ENCODE measurements at regions not wholly inside any gene's neighbourhood (a gene's known extent, or its start where the extent isn't known, plus 50 kb on each side); places are given as distances from the start of the nearest gene placed in this dataset.

- Histone ChIP-seq H3K36me3 (no peaks in the 10 kb centered on the region), H3K27me3 (replicated peaks; ENCODE audit: insufficient read depth) (peaks cover 2% of the 10 kb centered on the region), H3K4me1 (replicated peaks) (no peaks in the 10 kb centered on the region), H3K27ac (no peak overlapping the region), H3K9me3 (no peaks in the 10 kb centered on the region), H3K4me3 (no peak overlapping the region)
- no peak for TF ChIP-seq POLR2AphosphoS5 (IDR thresholded peaks at IDR 0.05)
- TF ChIP-seq, protein P1, sequence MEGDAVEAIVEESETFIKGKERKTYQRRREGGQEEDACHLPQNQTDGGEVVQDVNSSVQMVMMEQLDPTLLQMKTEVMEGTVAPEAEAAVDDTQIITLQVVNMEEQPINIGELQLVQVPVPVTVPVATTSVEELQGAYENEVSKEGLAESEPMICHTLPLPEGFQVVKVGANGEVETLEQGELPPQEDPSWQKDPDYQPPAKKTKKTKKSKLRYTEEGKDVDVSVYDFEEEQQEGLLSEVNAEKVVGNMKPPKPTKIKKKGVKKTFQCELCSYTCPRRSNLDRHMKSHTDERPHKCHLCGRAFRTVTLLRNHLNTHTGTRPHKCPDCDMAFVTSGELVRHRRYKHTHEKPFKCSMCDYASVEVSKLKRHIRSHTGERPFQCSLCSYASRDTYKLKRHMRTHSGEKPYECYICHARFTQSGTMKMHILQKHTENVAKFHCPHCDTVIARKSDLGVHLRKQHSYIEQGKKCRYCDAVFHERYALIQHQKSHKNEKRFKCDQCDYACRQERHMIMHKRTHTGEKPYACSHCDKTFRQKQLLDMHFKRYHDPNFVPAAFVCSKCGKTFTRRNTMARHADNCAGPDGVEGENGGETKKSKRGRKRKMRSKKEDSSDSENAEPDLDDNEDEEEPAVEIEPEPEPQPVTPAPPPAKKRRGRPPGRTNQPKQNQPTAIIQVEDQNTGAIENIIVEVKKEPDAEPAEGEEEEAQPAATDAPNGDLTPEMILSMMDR (IDR thresholded peaks at IDR 0.05): no peak
- intact Hi-C loops (cut with DNase I): no loop called here
- 51% methylated on average over 13 of the region's 13 CpGs for WGBS
- no peak for DNase-seq (ENCODE audit: low spot score)
These were observed 122.6 kb upstream of the ATP2B2 start for GRCh38 chr3:10627884-10628572.

DNA sequence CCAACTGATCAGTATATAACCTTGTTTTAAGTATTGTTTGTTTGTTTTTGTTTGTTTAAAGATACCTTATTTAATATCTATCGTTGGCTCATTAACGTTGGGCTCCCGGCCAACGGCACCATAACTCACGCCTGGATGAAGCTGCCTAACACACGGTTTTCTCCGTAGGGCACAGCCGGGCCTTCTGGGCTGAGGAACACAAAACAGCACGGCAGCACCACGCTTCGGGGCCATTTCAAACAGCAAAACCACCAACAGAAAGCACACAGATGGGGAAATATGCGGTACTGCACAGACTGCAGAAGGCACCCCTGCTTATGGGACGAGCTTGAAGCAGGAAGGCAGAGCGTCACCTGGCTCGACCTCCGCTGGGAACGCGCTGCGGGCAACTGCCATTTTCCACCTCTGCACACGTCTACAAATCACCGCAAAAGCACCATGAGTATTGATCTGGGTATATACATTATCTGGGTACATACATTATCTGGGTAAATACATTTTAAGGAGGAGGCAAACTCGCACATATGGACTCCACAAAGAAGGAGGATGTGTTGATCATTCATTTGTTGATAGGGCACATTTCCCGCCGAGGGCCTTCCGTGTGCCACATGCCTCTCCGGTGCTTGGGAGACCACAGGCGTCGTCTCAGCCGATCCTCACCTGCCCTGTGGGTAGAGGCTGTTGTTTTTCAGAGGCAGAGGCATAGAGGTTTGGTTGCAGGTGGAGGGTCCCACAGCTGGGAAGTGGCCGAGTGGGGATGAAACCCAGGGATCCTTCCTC, 123.7 kb upstream of the ATP2B2 start:
- no peak overlapping the region for H3K4me3 ChIP-seq
- no peak for DNase-seq (ENCODE audit: low spot score)
- H3K36me3 ChIP-seq: no peaks in the 10 kb centered on the region
- TF ChIP-seq, protein P1 (IDR thresholded peaks at IDR 0.05): no peak
- no peak for TF ChIP-seq POLR2AphosphoS5 (IDR thresholded peaks at IDR 0.05)
- TF ChIP-seq POLR2A (IDR thresholded peaks at IDR 0.05): no peak
- 86% methylated on average over 30 of the region's 30 CpGs for WGBS
- H3K4me1 ChIP-seq (replicated peaks): no peaks in the 10 kb centered on the region
- no peaks in the 10 kb centered on the region for H3K9me3 ChIP-seq
- H3K27me3 ChIP-seq (replicated peaks; ENCODE audit: insufficient read depth): peaks cover 2% of the 10 kb centered on the region
- H3K27ac ChIP-seq: no peak overlapping the region
- intact Hi-C loops (cut with DNase I): no loop called here

DNA sequence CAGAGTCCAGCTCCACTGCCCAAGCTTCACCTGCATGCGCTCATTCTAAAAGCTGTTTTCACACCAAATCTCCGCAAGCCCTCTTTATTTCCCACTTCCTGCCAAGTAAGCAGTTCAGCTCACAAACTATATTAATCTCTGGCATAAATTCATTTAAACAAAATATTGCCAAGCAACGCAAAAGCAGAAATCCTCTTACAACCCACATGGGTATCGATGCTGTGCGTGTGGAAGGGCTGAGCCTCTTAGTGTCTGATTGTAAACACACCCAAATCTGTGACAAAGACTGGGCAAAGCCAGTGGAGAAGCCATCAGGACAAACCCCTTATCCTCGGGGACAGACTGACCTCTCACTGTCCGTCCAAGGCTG, 124.3 kb upstream of the ATP2B2 start:
- intact Hi-C loops (cut with DNase I): no loop called here

DNA sequence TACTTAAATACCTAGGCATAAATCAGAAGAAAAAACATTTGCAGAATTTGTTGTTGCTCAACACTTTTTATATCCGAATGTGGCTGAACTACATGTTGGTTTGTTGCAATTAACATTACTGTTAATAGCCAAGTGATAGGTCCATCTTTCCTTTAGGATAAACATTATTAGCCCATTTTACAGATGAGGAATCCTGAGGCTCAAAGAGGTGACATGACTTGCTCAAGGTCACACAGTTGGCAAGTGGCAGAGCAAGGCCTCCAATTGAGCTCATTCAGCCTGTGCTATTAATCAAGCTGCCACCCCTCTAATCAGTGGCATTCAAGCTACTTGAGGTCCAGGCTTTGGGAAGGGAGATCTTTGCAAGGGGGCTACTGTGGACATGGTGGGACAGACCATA, 125.8 kb upstream of the ATP2B2 start:
- Histone ChIP-seq H3K9me3 (no peaks in the 10 kb centered on the region), H3K4me1 (replicated peaks) (no peaks in the 10 kb centered on the region), H3K27me3 (replicated peaks; ENCODE audit: insufficient read depth) (peaks cover 2% of the 10 kb centered on the region), H3K4me3 (no peak overlapping the region), H3K36me3 (no peaks in the 10 kb centered on the region), H3K27ac (no peak overlapping the region)
- TF ChIP-seq, protein P1 (IDR thresholded peaks at IDR 0.05): no peak
- no peak for TF ChIP-seq POLR2AphosphoS5 (IDR thresholded peaks at IDR 0.05)
- no peak for TF ChIP-seq POLR2A (IDR thresholded peaks at IDR 0.05)
- no peak for DNase-seq (ENCODE audit: low spot score)
- 87% methylated on average over 1 of the region's 1 CpG for WGBS
- intact Hi-C loops (cut with DNase I): no loop called here

More for the DNA sequence above, 124.3 kb upstream of the ATP2B2 start:
- Histone ChIP-seq H3K4me3 (no peak overlapping the region), H3K27ac (no peak overlapping the region), H3K9me3 (no peaks in the 10 kb centered on the region), H3K4me1 (replicated peaks) (no peaks in the 10 kb centered on the region), H3K27me3 (replicated peaks; ENCODE audit: insufficient read depth) (peaks cover 2% of the 10 kb centered on the region), H3K36me3 (no peaks in the 10 kb centered on the region)
- 76% methylated on average over 7 of the region's 7 CpGs for WGBS
- TF ChIP-seq, protein P1 (IDR thresholded peaks at IDR 0.05): no peak
- TF ChIP-seq POLR2A (IDR thresholded peaks at IDR 0.05) (no peak), POLR2AphosphoS5 (IDR thresholded peaks at IDR 0.05) (no peak)
- DNase-seq (ENCODE audit: low spot score): no peak

DNA sequence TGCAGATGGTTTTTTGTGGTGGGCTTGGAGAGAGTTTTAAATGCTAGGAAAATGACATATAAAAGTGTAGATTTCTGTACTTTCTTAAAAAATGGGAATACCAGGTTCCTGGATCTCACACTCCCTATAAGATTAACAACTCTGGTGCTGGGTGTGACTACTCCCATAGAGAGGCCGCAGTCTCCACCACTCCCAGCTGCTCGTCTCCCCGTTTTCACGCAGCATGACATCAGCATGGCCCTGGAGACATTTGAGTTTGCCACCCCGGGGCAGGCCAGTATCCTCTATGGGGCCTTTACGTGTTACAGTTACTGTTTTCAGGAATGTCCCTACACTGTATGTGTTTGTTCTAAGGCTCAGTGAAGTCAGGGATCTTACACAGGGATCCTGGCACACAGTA, 126.7 kb upstream of the ATP2B2 start:
- DNase-seq (ENCODE audit: low spot score): no peak
- H3K4me3 ChIP-seq: no peak overlapping the region
- H3K4me1 ChIP-seq (replicated peaks): no peaks in the 10 kb centered on the region
- TF ChIP-seq, protein P1 (IDR thresholded peaks at IDR 0.05): no peak
- no peak for TF ChIP-seq POLR2A (IDR thresholded peaks at IDR 0.05)
- no peak for TF ChIP-seq POLR2AphosphoS5 (IDR thresholded peaks at IDR 0.05)
- WGBS: 88% methylated on average over 6 of the region's 6 CpGs
- intact Hi-C loops (cut with DNase I): no loop called here
- peaks cover 2% of the 10 kb centered on the region for H3K27me3 ChIP-seq (replicated peaks; ENCODE audit: insufficient read depth)
- no peak overlapping the region for H3K27ac ChIP-seq
- H3K9me3 ChIP-seq: no peaks in the 10 kb centered on the region
- no peaks in the 10 kb centered on the region for H3K36me3 ChIP-seq

Measured in prostate gland (tissue), 2 donors.